Keratinocyte (primary cell): ENCODE measurements at regions not wholly inside any gene's neighbourhood (a gene's known extent, or its start where the extent isn't known, plus 50 kb on each side); places are given as distances from the start of the nearest gene placed in this dataset.
A peak's percentile ranks its signal among the peaks of the same experiment; 100 is the strongest.

Source experiments
- DNase-seq: peaks from one replicate; pipeline ENCODE4 v3.0.0-alpha.2; 2011; ENCODE audit warnings: low read depth, missing footprints, low spot score
- FAIRE-seq: peaks from 2 replicates; lab custom pipeline; 2011; peaks lifted over from hg19 to GRCh38; lab: Jason Lieb, UNC
- H2AFZ ChIP-seq: 2 replicates; pipeline ENCODE4 v1.6.0; 2012; ENCODE audit warnings: low read length, control low read depth, inconsistent platforms; ENCODE audit not compliant: control insufficient read depth
- H3K27ac ChIP-seq: 2 replicates; pipeline ENCODE4 v1.5.1; 2011; ENCODE audit warnings: low read length; ENCODE audit not compliant: control insufficient read depth, insufficient read depth
- H3K27me3 ChIP-seq: 3 replicates; pipeline ENCODE4 v1.6.0; 2011; ENCODE audit warnings: low read length; ENCODE audit not compliant: control insufficient read depth, insufficient read depth; ENCODE audit errors: extremely low read depth
- H3K36me3 ChIP-seq, 2 experiments: 2 replicates in 1 of 2; 3 replicates in 1 of 2; pipeline ENCODE4 v1.5.1; 2011; ENCODE audit warnings: low read length in 2 of 2, mild to moderate bottlenecking in 1 of 2; ENCODE audit not compliant: control insufficient read depth in 2 of 2, insufficient read depth in 2 of 2; ENCODE audit errors: extremely low read depth in 1 of 2
- H3K4me1 ChIP-seq: 3 replicates; pipeline ENCODE4 v1.5.1; 2011; ENCODE audit warnings: low read length; ENCODE audit not compliant: control insufficient read depth, insufficient read depth; ENCODE audit errors: extremely low read depth
- H3K4me2 ChIP-seq: 3 replicates; pipeline ENCODE4 v1.6.0; 2011; ENCODE audit warnings: low read depth, low read length; ENCODE audit not compliant: control insufficient read depth, insufficient read depth; ENCODE audit errors: extremely low read depth
- H3K4me3 ChIP-seq, 3 experiments: fragments of 200-600 bp in 1 of 3; sonication (generic) in 1 of 3; 2 replicates in 2 of 3; 3 replicates in 1 of 3; pipeline ENCODE4 v1.5.1; 2011 to 2016; ENCODE audit warnings: low read length in 3 of 3, mild to moderate bottlenecking in 3 of 3, control low read depth in 2 of 3, inconsistent platforms in 1 of 3, low read depth in 1 of 3, mixed read lengths in 1 of 3, mixed run types in 1 of 3, moderate library complexity in 1 of 3; ENCODE audit not compliant: control insufficient read depth in 2 of 3, insufficient read depth in 2 of 3; ENCODE audit errors: extremely low read depth in 1 of 3
- H3K79me2 ChIP-seq: 2 replicates; pipeline ENCODE4 v1.6.0; 2012; ENCODE audit warnings: low read length; ENCODE audit not compliant: control insufficient read depth, insufficient read depth
- H3K9ac ChIP-seq: 3 replicates; pipeline ENCODE4 v1.6.0; 2011; ENCODE audit warnings: low read length; ENCODE audit not compliant: control insufficient read depth, insufficient read depth; ENCODE audit errors: extremely low read depth
- H3K9me1 ChIP-seq: 3 replicates; pipeline ENCODE4 v1.6.0; 2011; ENCODE audit warnings: low read length; ENCODE audit not compliant: control insufficient read depth, insufficient read depth; ENCODE audit errors: extremely low read depth
- H3K9me3 ChIP-seq: 2 replicates; pipeline ENCODE4 v1.5.1; 2012; ENCODE audit warnings: low read depth, low read length; ENCODE audit not compliant: control insufficient read depth
- H4K20me1 ChIP-seq: 3 replicates; pipeline ENCODE4 v1.6.0; 2011; ENCODE audit warnings: low read length; ENCODE audit not compliant: control insufficient read depth, insufficient read depth; ENCODE audit errors: extremely low read depth
- CTCF ChIP-seq, 3 experiments: IDR thresholded peaks in 1 of 3; conservative IDR thresholded peaks in 1 of 3; optimal IDR thresholded peaks in 1 of 3; 2 replicates in 2 of 3; 3 replicates in 1 of 3; pipeline versions ENCODE3 to v1.5.1; 2011; ENCODE audit warnings: low read length in 3 of 3, mild to moderate bottlenecking in 3 of 3, moderate library complexity in 2 of 3, control low read depth in 1 of 3, inconsistent platforms in 1 of 3; ENCODE audit not compliant: insufficient read depth in 2 of 3; ENCODE audit errors: extremely low read depth in 1 of 3
- EZH2 ChIP-seq: IDR thresholded peaks from one replicate; pipeline ENCODE4 v1.6.1; 2012; ENCODE audit warnings: inconsistent platforms, mild to moderate bottlenecking, low read length, moderate library complexity
- dilution Hi-C: fragments of 300-500 bp; cut with MboI; formaldehyde crosslinking; loops from one replicate; pipeline ENCODE4 v1.7.0; 2020; ENCODE audit warnings: low sequenced_read_pairs; ENCODE audit not compliant: extremely low pct_ligation_motif_present

DNA sequence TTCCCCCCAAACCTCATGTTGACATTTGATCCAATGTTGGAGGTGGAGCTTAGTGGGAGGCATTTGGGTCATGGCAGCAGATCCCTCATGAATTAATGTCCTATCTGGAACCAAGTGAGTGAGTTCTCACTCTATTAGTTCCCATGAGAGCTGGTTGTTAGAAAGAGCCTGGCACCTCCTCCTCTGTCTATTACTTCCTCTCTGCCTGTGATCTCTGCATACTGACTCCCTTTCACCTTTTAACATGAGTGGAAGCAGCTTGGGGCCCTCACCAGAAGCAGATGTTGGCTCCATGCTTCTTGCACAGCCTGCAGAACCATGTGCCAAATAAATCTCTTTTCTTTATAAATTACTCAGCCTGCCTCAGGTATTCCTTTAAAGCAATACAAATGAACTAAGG lies 127.3 kb upstream of the RALGAPA2 start:
- no peak overlapping the region for H3K27ac ChIP-seq
- no peaks in the 10 kb centered on the region for H3K9me3 ChIP-seq
- no peaks in the 10 kb centered on the region for H3K4me1 ChIP-seq
- dilution Hi-C loops, result no loop called here
- DNase-seq, result no peak
- H3K9me1 ChIP-seq, result no peaks in the 10 kb centered on the region
- H3K4me2 ChIP-seq, result no peak overlapping the region
- H3K9ac ChIP-seq, result no peak overlapping the region
- FAIRE-seq, result no peak
- no peaks in the 10 kb centered on the region for H3K27me3 ChIP-seq
- H3K4me3 ChIP-seq, result no peak overlapping the region
- H3K36me3 ChIP-seq, result no peaks in the 10 kb centered on the region
- no peak overlapping the region for H2AFZ ChIP-seq
- no peaks in the 10 kb centered on the region for H4K20me1 ChIP-seq
- H3K79me2 ChIP-seq, result no peaks in the 10 kb centered on the region
- TF ChIP-seq EZH2 (no peak), CTCF (optimal IDR thresholded peaks at IDR 0.05 in 1 of 3, IDR thresholded peaks at IDR 0.05 in 1 of 3, conservative IDR thresholded peaks at IDR 0.05 in 1 of 3; ENCODE audit: extremely low read depth in 1 of 3, insufficient read depth in 2 of 3, low read length in 3 of 3) (no peak)

DNA sequence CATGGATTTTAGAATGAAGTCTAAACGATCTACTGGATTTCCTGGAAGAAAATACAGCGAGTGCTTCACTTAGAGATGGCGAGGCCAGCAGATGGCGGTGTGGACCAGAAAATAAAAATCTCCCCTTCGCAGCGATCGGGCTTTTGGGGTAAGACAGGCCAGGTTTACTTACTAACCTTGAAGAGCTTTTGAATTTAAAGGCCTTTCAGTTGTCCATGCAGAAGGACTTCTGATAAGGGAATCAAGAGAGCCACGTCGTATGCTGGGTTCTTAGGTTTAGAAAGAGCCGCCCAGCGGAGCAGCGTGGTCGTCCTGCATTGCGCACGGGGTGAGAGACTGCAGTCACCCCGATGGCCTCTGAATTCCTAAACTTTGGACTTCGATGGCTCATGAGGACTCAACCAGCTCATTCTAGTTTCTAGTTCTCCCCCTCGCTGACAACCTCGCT lies 125.2 kb upstream of the RALGAPA2 start:
- no peak overlapping the region for H3K27ac ChIP-seq
- H3K4me2 ChIP-seq, result no peak overlapping the region
- H3K9ac ChIP-seq, result no peak overlapping the region
- no peak overlapping the region for H3K4me3 ChIP-seq
- no peaks in the 10 kb centered on the region for H3K9me1 ChIP-seq
- DNase-seq, result no peak
- H3K9me3 ChIP-seq, result no peaks in the 10 kb centered on the region
- no peaks in the 10 kb centered on the region for H3K36me3 ChIP-seq
- peak; percentile 23 for FAIRE-seq
- H2AFZ ChIP-seq, result no peak overlapping the region
- no peaks in the 10 kb centered on the region for H3K4me1 ChIP-seq
- no peaks in the 10 kb centered on the region for H3K27me3 ChIP-seq
- dilution Hi-C loops, result no loop called here
- no peaks in the 10 kb centered on the region for H3K79me2 ChIP-seq
- no peaks in the 10 kb centered on the region for H4K20me1 ChIP-seq
- peak; percentile 62 to 65 (median 64) for TF ChIP-seq CTCF (optimal IDR thresholded peaks at IDR 0.05 in 1 of 3, IDR thresholded peaks at IDR 0.05 in 1 of 3, conservative IDR thresholded peaks at IDR 0.05 in 1 of 3; ENCODE audit: extremely low read depth in 1 of 3, insufficient read depth in 2 of 3, low read length in 3 of 3)
- no peak for TF ChIP-seq EZH2
